ENCODE measurements at regions not wholly inside any gene's neighbourhood (a gene's known extent, or its start where the extent isn't known, plus 50 kb on each side); places are given as distances from the start of the nearest gene placed in this dataset.

DNA sequence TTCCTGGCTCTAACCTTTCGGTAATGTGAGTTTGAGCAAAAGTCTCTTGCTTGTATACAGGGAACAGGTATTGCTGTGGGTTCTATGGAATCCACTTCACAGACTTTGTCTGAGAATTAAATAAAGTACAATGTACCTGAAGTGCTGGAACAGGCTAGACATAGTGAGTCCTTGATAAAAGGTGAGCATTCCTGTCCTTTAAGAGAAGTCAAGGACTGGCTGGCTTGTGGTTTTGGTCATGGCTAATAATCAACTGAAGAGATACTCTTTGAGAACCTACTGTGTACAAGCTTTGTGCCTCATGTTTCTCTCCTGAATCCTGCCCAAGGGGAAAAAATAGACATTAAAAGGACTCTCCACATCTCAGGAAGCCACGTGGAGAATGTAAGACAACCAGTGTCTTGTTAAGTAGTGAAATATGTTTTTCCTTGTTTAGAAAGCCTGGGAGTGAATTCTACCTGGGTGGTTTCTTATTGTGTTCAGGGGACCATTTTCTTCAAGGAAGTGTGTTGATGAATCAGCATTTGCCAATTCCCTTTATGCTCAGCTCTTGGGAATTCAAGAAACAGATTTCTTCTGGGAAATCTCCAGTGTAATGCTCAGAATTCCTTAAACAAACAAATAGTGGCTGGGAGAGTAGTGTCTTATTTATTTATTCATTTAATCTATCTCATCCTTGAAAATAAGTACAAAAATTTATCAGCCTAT is 55.2 kb upstream of the PLD5 start:
- DNase-seq: peak in 1 of 2 donors; percentile 26

More for the DNA sequence above, 55.2 kb upstream of the PLD5 start:
- Histone ChIP-seq H3K27me3 (no peaks in the 10 kb centered on the region), H3K4me3 (no peak overlapping the region), H3K9me3 (no peaks in the 10 kb centered on the region), H3K27ac (no peak overlapping the region), H3K36me3 (no peaks in the 10 kb centered on the region), H3K4me1 (peaks cover 0 to 3% (median 0%) of the 10 kb centered on the region in 4 donors)
- TF ChIP-seq EP300 (IDR thresholded peaks at IDR 0.05) (no peak), POLR2AphosphoS5 (IDR thresholded peaks at IDR 0.05) (no peak)
- 48 to 66% methylated on average over 2 of the region's 2 CpGs for WGBS, 2 donors
- peak in 1 of 2 donors; percentile 80 for ATAC-seq (ENCODE audit: low FRiP score in 2 of 2)

Small RNA genes in the stretch of these regions (small RNA-seq; reads per million reads assigned to genes)
- gene AL603825.1: 0 reads per million in 4 donors

Measured in upper lobe of left lung (tissue), 6 donors.